HG02759 (cell line): ENCODE measurements at regions not wholly inside any gene's neighbourhood (a gene's known extent, or its start where the extent isn't known, plus 50 kb on each side); places are given as distances from the start of the nearest gene placed in this dataset.

ENCODE experiments used
- ATAC-seq: cut with Tn5 transposase; IDR thresholded peaks from one replicate; pipeline ENCODE4 v1.9.1; 2021; ENCODE audit warnings: mild to moderate bottlenecking, moderate library complexity; ENCODE audit not compliant: unreplicated experiment

- ATAC-seq: no peak
Observed at GRCh38 chr12:66960006-66960405, 281.1 kb upstream of the GRIP1 start.

- ATAC-seq: no peak
Observed at GRCh38 chr12:66960704-66961690, 282.1 kb upstream of the GRIP1 start.

GRCh38 chr12:66962290-66962689 is 283.4 kb upstream of the GRIP1 start:
- ATAC-seq: no peak

GRCh38 chr12:66963901-66964300 is 285.0 kb upstream of the GRIP1 start:
- ATAC-seq: no peak

- ATAC-seq: no peak
Observed at GRCh38 chr12:66964629-66965028, 285.8 kb upstream of the GRIP1 start.

GRCh38 chr12:66965621-66966020 is 286.7 kb upstream of the GRIP1 start:
- no peak for ATAC-seq

GRCh38 chr12:66971816-66972215 is 292.9 kb upstream of the GRIP1 start:
- no peak for ATAC-seq

- no peak for ATAC-seq
Observed at GRCh38 chr12:66976526-66976925, 292.6 kb upstream of the CAND1 start.

- ATAC-seq: no peak
Observed at GRCh38 chr12:66978802-66979201, 290.4 kb upstream of the CAND1 start.

GRCh38 chr12:66979251-66979650 is 289.9 kb upstream of the CAND1 start:
- no peak for ATAC-seq

GRCh38 chr12:66984077-66984476 is 285.1 kb upstream of the CAND1 start:
- no peak for ATAC-seq

GRCh38 chr12:66984962-66985361 is 284.2 kb upstream of the CAND1 start:
- no peak for ATAC-seq

GRCh38 chr12:66999141-66999540 is 270.0 kb upstream of the CAND1 start:
- ATAC-seq: no peak

- ATAC-seq: no peak
Observed at GRCh38 chr12:67001251-67001650, 267.9 kb upstream of the CAND1 start.

- no peak for ATAC-seq
Observed at GRCh38 chr12:67002720-67003119, 266.4 kb upstream of the CAND1 start.

GRCh38 chr12:67006610-67007009 is 262.5 kb upstream of the CAND1 start:
- ATAC-seq: no peak

GRCh38 chr12:67014642-67015041 is 254.5 kb upstream of the CAND1 start:
- ATAC-seq: no peak

GRCh38 chr12:67018105-67018504 is 251.1 kb upstream of the CAND1 start:
- ATAC-seq: no peak

GRCh38 chr12:67019070-67019469 is 250.1 kb upstream of the CAND1 start:
- ATAC-seq: no peak

- peak; percentile 78 for ATAC-seq
Observed at GRCh38 chr12:67025543-67026114, 243.5 kb upstream of the CAND1 start.

- no peak for ATAC-seq
Observed at GRCh38 chr12:67026487-67027246, 242.5 kb upstream of the CAND1 start.

- ATAC-seq: no peak
Observed at GRCh38 chr12:67028529-67028928, 240.6 kb upstream of the CAND1 start.
